ENCODE measurements at regions not wholly inside any gene's neighbourhood (a gene's known extent, or its start where the extent isn't known, plus 50 kb on each side); places are given as distances from the start of the nearest gene placed in this dataset.

DNA sequence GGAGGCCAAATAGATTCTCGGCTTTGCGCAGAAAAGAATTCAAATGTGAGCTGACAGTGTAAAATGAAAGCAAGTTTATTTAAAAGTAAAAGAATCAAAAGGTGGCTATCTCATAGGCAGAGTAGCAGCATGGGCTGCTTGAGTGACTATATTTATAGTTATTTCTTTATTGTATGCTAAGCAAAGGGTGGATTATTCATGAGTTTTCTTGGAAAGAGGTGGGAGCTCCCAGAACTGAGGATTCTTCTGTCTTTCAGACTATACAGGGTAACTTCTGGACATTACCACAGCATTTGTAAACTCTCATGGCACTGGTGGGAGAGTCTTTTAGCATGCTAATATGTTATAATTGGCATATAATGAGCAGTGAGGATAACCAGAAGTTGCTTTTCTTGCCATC is 659.9 kb downstream of the RWDD3 start:
- TF ChIP-seq, protein P1, sequence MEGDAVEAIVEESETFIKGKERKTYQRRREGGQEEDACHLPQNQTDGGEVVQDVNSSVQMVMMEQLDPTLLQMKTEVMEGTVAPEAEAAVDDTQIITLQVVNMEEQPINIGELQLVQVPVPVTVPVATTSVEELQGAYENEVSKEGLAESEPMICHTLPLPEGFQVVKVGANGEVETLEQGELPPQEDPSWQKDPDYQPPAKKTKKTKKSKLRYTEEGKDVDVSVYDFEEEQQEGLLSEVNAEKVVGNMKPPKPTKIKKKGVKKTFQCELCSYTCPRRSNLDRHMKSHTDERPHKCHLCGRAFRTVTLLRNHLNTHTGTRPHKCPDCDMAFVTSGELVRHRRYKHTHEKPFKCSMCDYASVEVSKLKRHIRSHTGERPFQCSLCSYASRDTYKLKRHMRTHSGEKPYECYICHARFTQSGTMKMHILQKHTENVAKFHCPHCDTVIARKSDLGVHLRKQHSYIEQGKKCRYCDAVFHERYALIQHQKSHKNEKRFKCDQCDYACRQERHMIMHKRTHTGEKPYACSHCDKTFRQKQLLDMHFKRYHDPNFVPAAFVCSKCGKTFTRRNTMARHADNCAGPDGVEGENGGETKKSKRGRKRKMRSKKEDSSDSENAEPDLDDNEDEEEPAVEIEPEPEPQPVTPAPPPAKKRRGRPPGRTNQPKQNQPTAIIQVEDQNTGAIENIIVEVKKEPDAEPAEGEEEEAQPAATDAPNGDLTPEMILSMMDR (IDR thresholded peaks at IDR 0.05), result no peak
- no peak for TF ChIP-seq POLR2A (IDR thresholded peaks at IDR 0.05)
